22Rv1 (cell line): ENCODE measurements at regions not wholly inside any gene's neighbourhood (a gene's known extent, or its start where the extent isn't known, plus 50 kb on each side); places are given as distances from the start of the nearest gene placed in this dataset.

Source experiments
- ZFX ChIP-seq: fragments of 450-650 bp; IDR thresholded peaks from 2 replicates; pipeline ENCODE4 v1.6.1; 2017; ENCODE audit warnings: antibody characterized with exemption, borderline replicate concordance
- TF ChIP-seq, protein P1 (sequence below): fragments of 450-650 bp; IDR thresholded peaks from 2 replicates; pipeline ENCODE4 v1.5.1; 2017; ENCODE audit warnings: mild to moderate bottlenecking

DNA sequence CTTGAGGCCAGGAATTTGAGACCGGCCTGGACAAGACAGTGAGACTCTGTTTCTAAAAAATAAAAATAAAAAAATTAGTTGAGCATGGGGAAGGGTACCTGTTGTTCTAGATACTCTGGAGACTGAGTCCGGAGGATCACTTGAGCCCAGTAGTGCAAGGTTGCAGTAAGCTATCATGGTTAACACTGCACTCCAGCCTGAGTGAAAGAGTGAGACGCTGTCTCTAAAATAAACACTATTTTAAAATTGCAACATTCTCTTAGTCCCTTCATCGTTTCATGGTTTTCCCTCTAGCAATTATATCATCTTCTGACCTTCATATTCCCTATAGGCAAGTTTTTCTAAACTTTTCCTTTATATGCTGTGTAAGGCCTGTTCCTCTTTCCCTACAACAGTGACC, 248.5 kb downstream of the VAPA start:
- TF ChIP-seq, protein P1, sequence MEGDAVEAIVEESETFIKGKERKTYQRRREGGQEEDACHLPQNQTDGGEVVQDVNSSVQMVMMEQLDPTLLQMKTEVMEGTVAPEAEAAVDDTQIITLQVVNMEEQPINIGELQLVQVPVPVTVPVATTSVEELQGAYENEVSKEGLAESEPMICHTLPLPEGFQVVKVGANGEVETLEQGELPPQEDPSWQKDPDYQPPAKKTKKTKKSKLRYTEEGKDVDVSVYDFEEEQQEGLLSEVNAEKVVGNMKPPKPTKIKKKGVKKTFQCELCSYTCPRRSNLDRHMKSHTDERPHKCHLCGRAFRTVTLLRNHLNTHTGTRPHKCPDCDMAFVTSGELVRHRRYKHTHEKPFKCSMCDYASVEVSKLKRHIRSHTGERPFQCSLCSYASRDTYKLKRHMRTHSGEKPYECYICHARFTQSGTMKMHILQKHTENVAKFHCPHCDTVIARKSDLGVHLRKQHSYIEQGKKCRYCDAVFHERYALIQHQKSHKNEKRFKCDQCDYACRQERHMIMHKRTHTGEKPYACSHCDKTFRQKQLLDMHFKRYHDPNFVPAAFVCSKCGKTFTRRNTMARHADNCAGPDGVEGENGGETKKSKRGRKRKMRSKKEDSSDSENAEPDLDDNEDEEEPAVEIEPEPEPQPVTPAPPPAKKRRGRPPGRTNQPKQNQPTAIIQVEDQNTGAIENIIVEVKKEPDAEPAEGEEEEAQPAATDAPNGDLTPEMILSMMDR: no peak
- TF ChIP-seq ZFX: no peak
